GM19452 (cell line): ENCODE measurements at regions not wholly inside any gene's neighbourhood (a gene's known extent, or its start where the extent isn't known, plus 50 kb on each side); places are given as distances from the start of the nearest gene placed in this dataset.
"Not testable (repeated sequence)": the region's sequence is repeated elsewhere in the genome, so short reads cannot be mapped to it uniquely, and the experiment has no call there.

ENCODE experiments used
- ATAC-seq: cut with Tn5 transposase; IDR thresholded peaks from one replicate; pipeline ENCODE4 v1.9.1; 2021; ENCODE audit not compliant: unreplicated experiment

DNA sequence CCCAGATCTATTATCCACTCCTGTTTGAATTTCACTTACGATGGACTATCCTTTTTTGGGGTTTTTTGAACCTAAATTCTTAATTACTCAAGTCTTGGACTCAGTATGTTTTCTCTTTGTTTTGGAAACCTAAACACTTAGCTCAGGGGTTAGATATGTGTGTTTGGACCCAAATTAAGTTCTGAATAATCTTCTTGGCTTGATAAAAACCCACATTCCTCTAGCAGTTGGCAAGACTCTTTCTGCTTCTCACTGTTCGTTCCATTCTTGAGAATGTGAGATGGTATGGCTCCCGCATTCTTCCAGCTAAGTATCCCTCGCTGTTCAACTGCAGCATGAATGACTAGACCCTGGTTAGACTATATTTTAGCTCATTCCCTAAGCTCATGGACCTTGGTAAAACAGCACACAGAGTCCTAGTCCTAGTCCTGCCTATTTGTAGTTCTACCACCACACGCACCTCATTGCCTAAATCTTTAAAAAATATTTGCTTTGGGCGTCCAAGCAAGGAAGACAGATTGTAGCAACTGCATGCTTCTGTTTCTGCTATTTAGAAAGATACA lies 860.0 kb downstream of the RPS29 start:
- no peak for ATAC-seq

DNA sequence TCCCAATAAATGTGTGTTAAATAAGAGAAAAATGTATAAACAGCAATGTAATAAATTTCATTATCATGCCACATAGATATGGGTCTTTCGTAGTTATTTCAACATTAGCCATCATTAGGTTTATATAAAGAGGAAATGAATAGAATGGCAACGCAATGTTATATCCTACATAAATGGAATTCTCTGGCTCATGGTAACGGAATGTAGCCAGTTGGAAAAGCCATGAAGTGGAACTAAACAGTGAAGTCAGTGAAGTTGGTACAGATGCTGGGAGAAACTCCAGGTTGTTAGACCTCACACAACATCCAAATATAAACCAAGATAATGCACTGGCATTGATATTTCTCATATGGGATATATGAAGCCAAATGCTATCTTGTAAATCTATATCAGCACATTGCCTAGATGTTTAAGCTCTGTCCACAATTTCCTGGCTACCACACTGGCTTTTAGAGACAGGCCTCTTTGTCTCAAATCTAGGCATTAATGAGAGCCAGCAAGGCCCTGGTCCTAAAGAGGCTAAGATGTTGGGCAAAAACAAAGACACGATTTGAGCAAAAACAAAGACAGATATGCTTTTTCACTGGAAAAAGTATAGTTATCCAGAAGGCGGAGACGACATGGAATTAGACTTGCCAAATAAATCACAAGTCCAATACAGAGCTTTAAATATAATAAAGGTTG lies 861.0 kb downstream of the RPS29 start:
- no peak for ATAC-seq

- no peak for ATAC-seq
These were observed 862.2 kb downstream of the RPS29 start for GRCh38 chr14:48723841-48724495.

DNA sequence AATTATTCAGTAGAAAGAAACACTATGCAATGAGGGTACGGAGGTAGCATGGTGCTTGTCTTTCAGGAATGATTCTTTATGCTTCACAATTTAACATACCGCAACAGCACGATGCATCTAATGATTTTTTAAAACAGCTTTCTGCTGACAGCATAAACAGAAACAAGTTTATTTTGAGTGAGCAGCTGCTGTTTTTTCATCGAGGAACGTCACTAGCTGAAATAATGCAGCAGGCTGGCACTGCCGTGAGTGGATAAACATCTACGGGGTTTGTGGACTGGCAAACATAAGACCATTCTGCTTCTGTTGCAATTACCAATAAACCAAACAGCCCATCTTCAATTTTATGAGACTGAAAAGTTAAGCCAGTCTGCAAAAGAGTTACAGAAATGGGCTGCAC lies 871.8 kb downstream of the RPS29 start:
- ATAC-seq: no peak

DNA sequence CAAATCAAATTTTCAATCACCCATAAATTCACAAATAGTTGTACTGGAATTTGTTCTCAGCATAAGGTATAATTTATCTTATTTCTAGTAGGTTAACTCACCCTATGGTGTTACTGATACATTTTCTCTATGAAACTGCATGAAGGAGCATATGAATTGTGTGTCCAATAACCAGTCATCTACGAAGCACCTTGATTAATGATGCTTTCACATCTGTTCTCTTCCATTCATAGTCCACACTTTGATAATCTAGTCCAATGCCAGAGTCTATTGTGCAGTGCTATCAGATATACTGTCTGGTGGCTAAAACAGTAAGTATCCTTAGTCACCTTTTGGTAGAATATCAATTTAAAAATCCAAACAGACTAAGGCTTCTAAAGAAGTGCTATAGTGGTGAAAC lies 876.0 kb downstream of the RPS29 start:
- no peak for ATAC-seq

- ATAC-seq: no peak
These were observed 876.8 kb downstream of the RPS29 start for GRCh38 chr14:48709277-48709785.

GRCh38 chr14:48704639-48705038 lies 881.5 kb downstream of the RPS29 start:
- no peak for ATAC-seq

- no peak for ATAC-seq
These were observed 882.3 kb downstream of the RPS29 start for GRCh38 chr14:48703728-48704467.

GRCh38 chr14:48697362-48697761 lies 888.8 kb downstream of the RPS29 start:
- not testable (repeated sequence) for ATAC-seq

- no peak for ATAC-seq
These were observed 892.4 kb downstream of the RPS29 start for GRCh38 chr14:48693793-48694192.

DNA sequence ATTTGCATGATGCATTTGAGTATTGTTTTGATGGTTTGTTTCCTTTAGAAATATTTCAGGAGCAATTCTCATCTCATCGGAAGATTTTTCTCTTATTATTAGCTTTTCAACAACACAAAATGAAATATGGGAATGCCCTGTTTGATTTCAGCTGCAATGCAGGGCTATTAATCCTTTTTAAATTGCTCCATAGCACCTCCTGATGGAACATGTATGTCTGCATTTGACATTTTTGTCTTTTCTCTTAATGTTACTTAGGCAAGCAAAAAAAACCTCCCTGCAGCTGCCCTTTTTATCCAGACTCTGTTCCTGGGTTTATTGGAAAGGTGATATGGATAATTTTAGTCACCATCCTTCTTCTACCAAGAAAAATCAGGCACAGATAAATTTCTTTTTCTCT lies 895.8 kb downstream of the RPS29 start:
- ATAC-seq: no peak

DNA sequence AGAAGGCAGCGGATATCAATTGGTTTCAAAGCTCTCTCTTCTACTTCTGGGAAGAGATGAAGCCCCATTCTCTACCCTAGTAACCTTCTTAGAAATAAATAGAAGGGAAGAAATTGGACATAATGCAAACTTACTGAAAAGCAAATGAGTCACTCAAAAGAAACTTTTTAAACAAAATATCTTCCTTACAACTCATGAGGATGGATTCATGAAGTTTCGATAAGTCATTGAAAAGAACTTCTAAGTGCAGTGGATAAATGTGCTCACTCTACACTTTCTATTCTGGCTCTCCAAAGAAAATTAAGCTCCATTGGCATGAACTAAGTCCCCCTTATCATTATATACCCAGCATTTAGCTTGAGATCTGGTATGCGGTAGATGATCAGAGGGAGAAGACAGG lies 899.5 kb downstream of the RPS29 start:
- no peak for ATAC-seq

- ATAC-seq: no peak
These were observed 913.7 kb downstream of the RPS29 start for GRCh38 chr14:48672506-48672905.

- no peak for ATAC-seq
These were observed 915.2 kb downstream of the RPS29 start for GRCh38 chr14:48670939-48671338.

- ATAC-seq: no peak
These were observed 920.9 kb downstream of the RPS29 start for GRCh38 chr14:48665077-48665784.

DNA sequence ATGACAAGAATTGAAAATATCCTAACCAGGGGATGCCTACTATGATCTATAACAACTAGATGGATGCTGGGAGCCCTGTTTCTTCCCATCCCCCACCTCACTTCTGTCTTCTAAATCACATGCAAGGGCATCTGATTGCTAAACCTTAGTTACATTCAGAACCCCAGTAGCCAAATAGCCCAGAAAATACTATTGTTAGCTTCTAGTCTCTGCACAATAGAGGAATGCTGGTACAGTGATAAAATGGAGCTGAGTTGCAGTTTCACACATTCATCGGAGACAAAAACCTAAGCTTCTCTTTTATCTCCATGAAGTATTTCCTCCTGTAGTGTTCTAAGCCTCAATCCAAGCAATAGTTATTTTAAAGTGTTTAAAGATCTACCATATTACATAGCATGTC lies 942.9 kb downstream of the RPS29 start:
- no peak for ATAC-seq

GRCh38 chr14:48628870-48629269 lies 953.5 kb upstream of the MDGA2 start:
- no peak for ATAC-seq

DNA sequence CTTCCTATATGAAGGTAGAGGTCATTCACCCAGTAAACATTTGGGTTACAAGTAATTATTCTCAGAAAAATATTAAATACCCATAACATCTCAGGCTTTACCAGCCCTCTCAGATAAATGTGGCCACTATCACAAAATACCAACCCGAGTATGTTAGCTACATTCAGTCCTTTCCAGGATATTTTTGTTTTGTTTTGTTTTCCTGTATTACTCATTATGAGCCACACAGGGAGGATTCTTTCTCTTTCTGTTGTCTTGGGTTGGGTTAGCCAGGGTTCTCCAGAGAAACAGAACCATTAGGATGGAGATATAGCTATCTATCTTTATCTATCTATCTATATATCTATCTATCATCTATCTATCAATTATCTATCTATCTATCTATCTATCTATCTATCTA lies 947.6 kb upstream of the MDGA2 start:
- ATAC-seq: no peak

- no peak for ATAC-seq
These were observed 942.7 kb upstream of the MDGA2 start for GRCh38 chr14:48618057-48618456.

- ATAC-seq: no peak
These were observed 941.5 kb upstream of the MDGA2 start for GRCh38 chr14:48616931-48617330.

- ATAC-seq: no peak
These were observed 940.2 kb upstream of the MDGA2 start for GRCh38 chr14:48615618-48616017.
